ENCODE measurements at regions not wholly inside any gene's neighbourhood (a gene's known extent, or its start where the extent isn't known, plus 50 kb on each side); places are given as distances from the start of the nearest gene placed in this dataset.

DNA sequence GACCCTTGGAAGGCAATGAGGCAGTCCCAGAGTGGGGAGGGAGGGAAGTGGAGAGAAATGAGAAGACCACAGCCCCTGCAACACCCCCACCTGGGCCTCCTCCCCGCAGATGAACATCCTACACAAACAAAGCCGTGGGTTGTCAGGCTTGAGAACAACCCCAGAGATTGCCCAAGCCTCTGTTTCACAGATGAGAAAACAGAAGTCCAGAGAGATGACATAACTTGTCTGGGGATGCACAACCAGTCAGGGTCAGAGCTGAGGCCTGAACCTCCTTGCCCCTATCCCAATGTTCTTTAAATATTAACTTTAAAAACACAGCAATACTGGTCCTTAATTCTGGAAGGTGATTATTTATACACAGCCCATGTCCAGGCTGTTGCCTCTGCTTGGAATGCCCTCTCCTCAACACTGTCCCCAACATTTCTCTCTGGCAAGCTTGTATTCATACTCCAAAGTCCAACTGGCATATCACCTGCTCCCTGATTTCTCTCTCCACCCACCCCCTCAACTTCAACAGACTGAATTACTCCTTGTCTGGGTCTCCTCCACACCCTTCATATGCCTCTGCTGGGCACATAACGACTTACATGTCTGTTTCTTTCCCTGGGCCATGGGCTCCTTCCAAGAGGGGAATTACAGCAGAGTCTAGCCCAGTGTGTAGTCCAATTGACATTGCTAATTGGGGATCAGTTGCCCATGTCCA, 135.5 kb upstream of the LRFN2 start:
- Histone ChIP-seq H3K9ac (ENCODE audit: low read depth, low read length) (no peak overlapping the region), H3K4me2 (ENCODE audit: low read length) (no peak overlapping the region), H3K4me3 (ENCODE audit: low read length) (no peak overlapping the region), H3K4me1 (ENCODE audit: control insufficient read depth, insufficient read depth, low read length) (no peaks in the 10 kb centered on the region), H3K36me3 (ENCODE audit: insufficient read depth, low read length) (no peaks in the 10 kb centered on the region), H3K27me3 (ENCODE audit: control insufficient read depth, insufficient read depth, low read length) (no peaks in the 10 kb centered on the region), H3K9me3 (replicated peaks; ENCODE audit: low read length) (no peaks in the 10 kb centered on the region)

- no peaks in the 10 kb centered on the region for H3K36me3 ChIP-seq (ENCODE audit: insufficient read depth, low read length)
- no peaks in the 10 kb centered on the region for H3K9me3 ChIP-seq (replicated peaks; ENCODE audit: low read length)
- H3K27me3 ChIP-seq (ENCODE audit: control insufficient read depth, insufficient read depth, low read length), result no peaks in the 10 kb centered on the region
- no peaks in the 10 kb centered on the region for H3K4me1 ChIP-seq (ENCODE audit: control insufficient read depth, insufficient read depth, low read length)
- H3K4me2 ChIP-seq (ENCODE audit: low read length), result no peak overlapping the region
- H3K9ac ChIP-seq (ENCODE audit: low read depth, low read length), result no peak overlapping the region
- H3K4me3 ChIP-seq (ENCODE audit: low read length), result no peak overlapping the region
Observed at GRCh38 chr6:40722091-40722490, 134.9 kb upstream of the LRFN2 start.

- no peak overlapping the region for H3K9ac ChIP-seq (ENCODE audit: low read depth, low read length)
- H3K9me3 ChIP-seq (replicated peaks; ENCODE audit: low read length), result no peaks in the 10 kb centered on the region
- no peak overlapping the region for H3K4me3 ChIP-seq (ENCODE audit: low read length)
Observed at GRCh38 chr6:40721271-40721952, 134.2 kb upstream of the LRFN2 start.

GRCh38 chr6:40720375-40720748, 133.2 kb upstream of the LRFN2 start:
- no peaks in the 10 kb centered on the region for H3K4me1 ChIP-seq (ENCODE audit: control insufficient read depth, insufficient read depth, low read length)
- no peak overlapping the region for H3K4me3 ChIP-seq (ENCODE audit: low read length)
- no peak overlapping the region for H3K9ac ChIP-seq (ENCODE audit: low read depth, low read length)
- no peaks in the 10 kb centered on the region for H3K36me3 ChIP-seq (ENCODE audit: insufficient read depth, low read length)
- no peak overlapping the region for H3K4me2 ChIP-seq (ENCODE audit: low read length)
- H3K9me3 ChIP-seq (replicated peaks; ENCODE audit: low read length), result no peaks in the 10 kb centered on the region
- no peaks in the 10 kb centered on the region for H3K27me3 ChIP-seq (ENCODE audit: control insufficient read depth, insufficient read depth, low read length)

More at GRCh38 chr6:40721271-40721952, 134.2 kb upstream of the LRFN2 start:
- Histone ChIP-seq H3K4me1 (ENCODE audit: control insufficient read depth, insufficient read depth, low read length) (no peaks in the 10 kb centered on the region), H3K4me2 (ENCODE audit: low read length) (no peak overlapping the region), H3K36me3 (ENCODE audit: insufficient read depth, low read length) (no peaks in the 10 kb centered on the region), H3K27me3 (ENCODE audit: control insufficient read depth, insufficient read depth, low read length) (no peaks in the 10 kb centered on the region)

- H3K36me3 ChIP-seq (ENCODE audit: insufficient read depth, low read length), result no peaks in the 10 kb centered on the region
- no peak overlapping the region for H3K4me3 ChIP-seq (ENCODE audit: low read length)
- H3K9me3 ChIP-seq (replicated peaks; ENCODE audit: low read length), result no peaks in the 10 kb centered on the region
- H3K9ac ChIP-seq (ENCODE audit: low read depth, low read length), result no peak overlapping the region
- H3K4me1 ChIP-seq (ENCODE audit: control insufficient read depth, insufficient read depth, low read length), result no peaks in the 10 kb centered on the region
- peak overlapping the region; percentile 42 for H3K4me2 ChIP-seq (ENCODE audit: low read length)
- H3K27me3 ChIP-seq (ENCODE audit: control insufficient read depth, insufficient read depth, low read length), result no peaks in the 10 kb centered on the region
Observed at GRCh38 chr6:40719671-40720374, 132.7 kb upstream of the LRFN2 start.

DNA sequence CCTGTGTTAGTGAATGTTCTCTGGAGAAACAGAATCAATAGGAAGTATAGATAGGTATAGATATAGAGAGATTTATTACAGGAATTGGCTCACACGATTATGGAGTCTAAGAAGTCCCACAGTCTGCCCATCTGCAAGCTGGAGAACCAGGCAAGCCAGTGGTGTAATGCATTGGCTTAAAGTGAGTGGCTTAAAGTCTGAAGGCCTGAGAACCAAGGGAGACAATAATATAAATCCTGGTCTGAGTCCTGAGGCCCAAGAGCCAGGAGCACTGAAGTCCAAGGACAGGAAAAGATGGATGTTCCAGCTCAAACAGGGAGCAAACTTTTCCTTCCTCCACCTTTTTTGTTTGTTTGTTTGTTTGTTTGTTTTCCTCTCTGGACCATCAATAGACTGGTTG, 131.2 kb upstream of the LRFN2 start:
- Histone ChIP-seq H3K9me3 (replicated peaks; ENCODE audit: low read length) (no peaks in the 10 kb centered on the region), H3K27me3 (ENCODE audit: control insufficient read depth, insufficient read depth, low read length) (no peaks in the 10 kb centered on the region), H3K4me1 (ENCODE audit: control insufficient read depth, insufficient read depth, low read length) (no peaks in the 10 kb centered on the region), H3K4me2 (ENCODE audit: low read length) (no peak overlapping the region), H3K4me3 (ENCODE audit: low read length) (no peak overlapping the region), H3K9ac (ENCODE audit: low read depth, low read length) (no peak overlapping the region), H3K36me3 (ENCODE audit: insufficient read depth, low read length) (no peaks in the 10 kb centered on the region)

- Histone ChIP-seq H3K27me3 (ENCODE audit: control insufficient read depth, insufficient read depth, low read length) (peaks cover under 1% of the 10 kb centered on the region), H3K4me2 (ENCODE audit: low read length) (no peak overlapping the region), H3K36me3 (ENCODE audit: insufficient read depth, low read length) (no peaks in the 10 kb centered on the region), H3K9me3 (replicated peaks; ENCODE audit: low read length) (no peaks in the 10 kb centered on the region), H3K9ac (ENCODE audit: low read depth, low read length) (no peak overlapping the region), H3K4me3 (ENCODE audit: low read length) (no peak overlapping the region), H3K4me1 (ENCODE audit: control insufficient read depth, insufficient read depth, low read length) (no peaks in the 10 kb centered on the region)
Observed at GRCh38 chr6:40717411-40718057, 130.4 kb upstream of the LRFN2 start.

DNA sequence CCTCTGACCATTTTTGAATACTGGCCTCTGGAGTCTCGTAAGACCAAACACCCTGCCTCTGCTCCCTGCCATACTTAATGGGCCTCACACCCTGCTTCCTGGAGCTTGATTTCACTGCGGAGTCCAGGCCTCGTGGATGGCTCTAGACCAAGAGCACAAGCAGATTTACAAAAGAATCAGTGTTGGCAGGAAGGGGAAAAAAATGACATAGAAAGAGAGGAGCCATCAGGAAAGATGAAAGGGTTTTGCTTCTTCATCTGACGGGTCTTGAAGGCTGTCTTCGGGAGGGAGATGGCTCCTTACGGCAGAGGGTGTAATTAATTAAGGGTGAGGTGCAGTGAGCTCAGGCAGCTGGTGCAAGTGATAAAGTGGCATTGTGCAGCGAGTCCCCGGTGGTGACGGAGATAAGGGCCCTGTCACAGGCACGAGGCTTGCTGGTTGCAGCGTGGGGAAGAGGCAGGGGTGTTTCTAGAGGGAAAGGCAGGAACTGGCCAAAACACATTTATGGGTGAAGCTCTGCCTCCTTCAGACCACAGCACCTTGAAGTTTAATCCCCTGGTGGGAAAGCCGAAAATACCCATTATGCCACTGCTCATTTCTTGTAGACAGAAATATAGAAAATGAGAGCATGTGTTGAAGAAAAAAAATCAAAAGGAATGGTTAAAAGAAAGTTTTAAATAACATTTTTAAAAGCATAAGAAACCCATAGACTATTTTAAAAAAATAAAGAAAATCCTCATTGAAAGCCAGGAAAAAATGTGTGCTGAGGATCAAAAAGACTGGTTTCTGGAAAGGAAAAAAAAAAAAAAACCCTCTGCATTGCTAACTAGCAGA, 128.6 kb upstream of the LRFN2 start:
- peaks cover 3% of the 10 kb centered on the region for H3K27me3 ChIP-seq (ENCODE audit: control insufficient read depth, insufficient read depth, low read length)
- no peak overlapping the region for H3K4me3 ChIP-seq (ENCODE audit: low read length)
- H3K9ac ChIP-seq (ENCODE audit: low read depth, low read length), result no peak overlapping the region

GRCh38 chr6:40714576-40715564, 127.7 kb upstream of the LRFN2 start:
- no peak overlapping the region for H3K4me2 ChIP-seq (ENCODE audit: low read length)
- H3K4me1 ChIP-seq (ENCODE audit: control insufficient read depth, insufficient read depth, low read length), result no peaks in the 10 kb centered on the region
- no peaks in the 10 kb centered on the region for H3K9me3 ChIP-seq (replicated peaks; ENCODE audit: low read length)
- peaks cover 3% of the 10 kb centered on the region for H3K27me3 ChIP-seq (ENCODE audit: control insufficient read depth, insufficient read depth, low read length)
- no peak overlapping the region for H3K9ac ChIP-seq (ENCODE audit: low read depth, low read length)
- no peak overlapping the region for H3K4me3 ChIP-seq (ENCODE audit: low read length)
- H3K36me3 ChIP-seq (ENCODE audit: insufficient read depth, low read length), result no peaks in the 10 kb centered on the region

More for the DNA sequence above, 128.6 kb upstream of the LRFN2 start:
- Histone ChIP-seq H3K36me3 (ENCODE audit: insufficient read depth, low read length) (no peaks in the 10 kb centered on the region), H3K4me1 (ENCODE audit: control insufficient read depth, insufficient read depth, low read length) (no peaks in the 10 kb centered on the region), H3K4me2 (ENCODE audit: low read length) (no peak overlapping the region), H3K9me3 (replicated peaks; ENCODE audit: low read length) (no peaks in the 10 kb centered on the region)

- Histone ChIP-seq H3K4me2 (ENCODE audit: low read length) (no peak overlapping the region), H3K9me3 (replicated peaks; ENCODE audit: low read length) (no peaks in the 10 kb centered on the region), H3K4me1 (ENCODE audit: control insufficient read depth, insufficient read depth, low read length) (no peaks in the 10 kb centered on the region), H3K27me3 (ENCODE audit: control insufficient read depth, insufficient read depth, low read length) (peaks cover 3% of the 10 kb centered on the region), H3K9ac (ENCODE audit: low read depth, low read length) (no peak overlapping the region), H3K36me3 (ENCODE audit: insufficient read depth, low read length) (no peaks in the 10 kb centered on the region), H3K4me3 (ENCODE audit: low read length) (no peak overlapping the region)
Observed at GRCh38 chr6:40714143-40714542, 127.0 kb upstream of the LRFN2 start.
